H1 (cell line): ENCODE measurements at regions not wholly inside any gene's neighbourhood (a gene's known extent, or its start where the extent isn't known, plus 50 kb on each side); places are given as distances from the start of the nearest gene placed in this dataset.

Experiments
- BACH1 ChIP-seq: IDR thresholded peaks from 2 replicates; pipeline ENCODE4 v1.6.1; 2012; ENCODE audit warnings: low read length, improper control_type of control experiment
- EP300 ChIP-seq, 2 experiments: IDR thresholded peaks; 1 replicate in 1 of 2; 2 replicates in 1 of 2; pipeline ENCODE4 v1.6.1; 2011 to 2012; ENCODE audit warnings: low read depth in 2 of 2, low read length in 2 of 2, mild to moderate bottlenecking in 2 of 2, borderline replicate concordance in 1 of 2, inconsistent platforms in 1 of 2, moderate library complexity in 1 of 2
- NRF1 ChIP-seq: IDR thresholded peaks from 2 replicates; pipeline ENCODE4 v1.6.1; 2011; ENCODE audit warnings: mild to moderate bottlenecking, low read depth, low read length, improper control_type of control experiment
- PHF8 ChIP-seq: fragments of 200-600 bp; sonication (generic); conservative IDR thresholded peaks from 2 replicates; pipeline ENCODE4 v1.7.1; 2012; ENCODE audit warnings: low read depth, mild to moderate bottlenecking, inconsistent platforms, low read length, moderate library complexity
- SRF ChIP-seq: IDR thresholded peaks from 2 replicates; pipeline ENCODE4 v1.6.1; 2011; ENCODE audit warnings: mild to moderate bottlenecking, low read depth, low read length, moderate library complexity

- no peak for TF ChIP-seq BACH1
- no peak for TF ChIP-seq SRF
- TF ChIP-seq PHF8 = no peak
- TF ChIP-seq NRF1 = no peak
- no peak for TF ChIP-seq EP300 (IDR thresholded peaks at IDR 0.05; ENCODE audit: borderline replicate concordance in 1 of 2, low read depth in 2 of 2, low read length in 2 of 2)
These were observed 144.0 kb upstream of the PTPRG start for GRCh38 chr3:61417352-61417751.
